ENCODE measurements at regions not wholly inside any gene's neighbourhood (a gene's known extent, or its start where the extent isn't known, plus 50 kb on each side); places are given as distances from the start of the nearest gene placed in this dataset.

- no peak for TF ChIP-seq CTCF (IDR thresholded peaks at IDR 0.05)
Observed at GRCh38 chr18:61756244-61756643, 136.6 kb downstream of the RNF152 start.

DNA sequence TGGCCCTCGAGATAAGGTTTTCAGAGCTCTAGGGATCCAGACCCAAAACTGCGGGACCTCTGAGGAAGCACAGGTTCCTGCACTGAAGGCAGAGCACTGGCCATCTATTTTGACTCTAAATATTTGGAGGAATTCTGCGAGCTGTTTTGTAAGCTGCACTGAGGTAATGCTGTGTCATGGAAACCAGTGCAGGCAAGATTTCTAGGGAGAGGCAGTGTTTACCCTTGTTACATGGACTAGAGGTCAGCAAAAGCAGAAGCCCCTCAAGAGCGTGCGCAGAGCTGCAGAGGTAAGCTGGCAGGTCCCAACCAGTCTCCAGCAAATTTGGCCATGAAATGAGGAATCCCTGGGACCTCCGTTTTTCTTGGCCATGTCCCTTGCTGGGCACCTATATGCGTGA lies 137.3 kb downstream of the RNF152 start:
- TF ChIP-seq CTCF (IDR thresholded peaks at IDR 0.05), result no peak

DNA sequence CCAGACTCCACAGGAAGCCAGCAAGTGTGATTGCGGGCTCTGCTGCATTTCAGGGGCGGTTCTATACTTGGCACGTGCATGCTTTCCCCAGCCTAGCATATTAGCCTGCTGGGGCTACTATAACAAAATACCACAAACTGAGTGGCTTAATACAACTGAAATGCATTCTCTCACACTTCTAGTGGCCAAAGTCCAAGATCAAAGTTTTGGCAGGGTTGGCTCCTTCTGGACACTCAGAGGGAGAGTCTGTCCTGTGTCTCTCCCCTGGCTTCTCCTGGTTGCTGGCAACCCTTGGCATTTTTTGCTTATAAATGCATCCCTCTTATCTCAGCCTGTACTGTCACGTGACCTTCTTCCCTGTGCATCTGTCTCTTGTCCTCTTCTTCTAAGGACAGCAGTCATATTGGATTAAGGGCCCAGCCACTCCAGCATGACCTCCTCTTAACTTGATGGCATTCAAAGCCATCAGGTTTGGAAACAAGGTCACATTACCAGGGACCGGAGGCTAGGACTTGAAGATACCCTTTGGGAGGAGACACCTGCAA lies 138.7 kb downstream of the RNF152 start:
- TF ChIP-seq CTCF (IDR thresholded peaks at IDR 0.05), result no peak

DNA sequence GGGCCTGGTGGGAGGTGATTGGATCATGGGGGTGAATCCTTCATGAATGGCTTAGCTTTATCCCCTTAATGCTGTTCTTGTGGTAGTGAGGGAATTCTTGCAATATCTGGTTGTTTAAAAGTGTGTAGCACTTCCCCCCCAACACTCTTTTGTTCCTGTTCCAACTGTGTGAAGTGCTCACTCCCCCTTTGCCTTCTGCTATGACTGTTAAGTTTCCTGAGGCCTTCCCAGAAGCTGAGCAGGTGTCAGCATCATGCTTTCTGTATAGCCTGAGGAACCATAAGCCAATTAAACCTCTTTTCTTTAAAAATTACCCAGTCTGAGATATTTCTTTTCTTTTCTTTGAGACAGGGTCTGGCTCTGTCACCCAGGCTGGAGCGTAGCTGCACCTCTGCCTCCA lies 139.4 kb downstream of the RNF152 start:
- TF ChIP-seq CTCF (IDR thresholded peaks at IDR 0.05), result no peak

GRCh38 chr18:61752973-61753372 lies 139.8 kb downstream of the RNF152 start:
- no peak for TF ChIP-seq CTCF (IDR thresholded peaks at IDR 0.05)

DNA sequence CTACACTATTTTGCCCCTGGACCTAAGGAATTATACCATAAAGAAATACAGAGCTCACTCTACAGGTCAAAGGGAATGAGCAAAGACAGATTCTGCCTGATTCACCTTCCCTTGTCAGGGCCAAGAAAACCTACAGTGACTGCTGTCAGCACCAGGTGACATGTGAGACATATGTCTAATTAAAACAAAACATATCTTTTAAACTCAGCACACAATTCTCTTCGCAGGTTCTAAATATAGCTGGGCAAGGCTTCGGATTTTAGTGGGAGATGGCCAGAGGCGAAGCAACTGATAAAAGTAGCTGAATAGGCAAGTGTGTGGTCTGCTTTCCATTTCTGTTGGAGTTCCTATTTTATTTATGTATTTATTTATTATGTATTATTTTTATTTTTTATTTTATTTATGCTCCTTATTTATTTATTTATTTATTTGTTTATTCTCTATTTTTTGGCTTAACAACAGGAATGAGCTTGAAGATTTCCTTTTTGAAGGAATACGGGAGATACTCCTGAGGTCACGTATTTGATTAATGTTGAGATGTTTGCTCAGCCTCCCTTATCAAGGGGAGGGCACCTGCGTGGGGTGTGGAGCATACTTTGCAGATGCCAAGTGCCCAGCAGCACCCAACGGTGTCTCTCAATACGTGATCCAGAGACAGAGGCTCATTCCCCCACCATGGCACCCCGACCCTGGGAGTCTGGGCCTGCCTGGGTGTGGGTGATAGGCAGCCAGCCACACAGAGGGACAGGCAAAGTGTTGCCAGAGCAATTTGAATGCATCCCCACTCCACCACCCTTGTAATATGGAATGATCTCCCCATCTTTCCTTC lies 141.8 kb downstream of the RNF152 start:
- no peak for TF ChIP-seq CTCF (IDR thresholded peaks at IDR 0.05)

- no peak for TF ChIP-seq CTCF (IDR thresholded peaks at IDR 0.05)
Observed at GRCh38 chr18:61749546-61749945, 143.3 kb downstream of the RNF152 start.

Measured in LNCAP (cell line).